DND-41 (cell line): ENCODE measurements at regions not wholly inside any gene's neighbourhood (a gene's known extent, or its start where the extent isn't known, plus 50 kb on each side); places are given as distances from the start of the nearest gene placed in this dataset.
"Not testable (repeated sequence)": the region's sequence is repeated elsewhere in the genome, so short reads cannot be mapped to it uniquely, and the experiment has no call there.

ENCODE experiments used
- ATAC-seq: fragments of 200-7000 bp; cut with Tn5 transposase; 3 replicates; pipeline ENCODE4 v1.9.1; 2021; ENCODE audit warnings: low read depth; ENCODE audit not compliant: insufficient read depth
- DNase-seq: peaks from one replicate; pipeline ENCODE4 v3.0.0-alpha.2; 2020
- H2AFZ ChIP-seq: 2 replicates; pipeline ENCODE4 v1.6.0; 2012; ENCODE audit warnings: low read depth, low read length
- H3K27ac ChIP-seq: 2 replicates; pipeline ENCODE4 v1.5.1; 2012; ENCODE audit warnings: low read length, inconsistent platforms
- H3K27me3 ChIP-seq: fragments of 200-600 bp; sonication (generic); 2 replicates; pipeline ENCODE4 v1.6.0; 2012; ENCODE audit warnings: low read length, mild to moderate bottlenecking, inconsistent platforms; ENCODE audit not compliant: insufficient read depth, poor library complexity
- H3K36me3 ChIP-seq: 2 replicates; pipeline ENCODE4 v1.5.1; 2012; ENCODE audit warnings: low read length, inconsistent platforms; ENCODE audit not compliant: insufficient read depth
- H3K4me1 ChIP-seq: 2 replicates; pipeline ENCODE4 v1.5.1; 2012; ENCODE audit warnings: mild to moderate bottlenecking, low read length; ENCODE audit not compliant: insufficient read depth
- H3K4me2 ChIP-seq: 2 replicates; pipeline ENCODE4 v1.6.0; 2012; ENCODE audit warnings: mild to moderate bottlenecking, moderate library complexity, low read length, inconsistent platforms; ENCODE audit not compliant: insufficient read depth
- H3K4me3 ChIP-seq, 2 experiments: fragments of 200-600 bp in 1 of 2; shearing (Covaris generic) in 1 of 2; 2 replicates each; pipeline ENCODE4 v1.5.1; 2012 to 2016; ENCODE audit warnings: inconsistent platforms in 2 of 2, low read length in 2 of 2, mild to moderate bottlenecking in 2 of 2, low read depth in 1 of 2, moderate library complexity in 1 of 2
- H3K79me2 ChIP-seq: 2 replicates; pipeline ENCODE4 v1.6.0; 2012; ENCODE audit warnings: low read length, inconsistent platforms; ENCODE audit not compliant: insufficient read depth
- H3K9ac ChIP-seq: 2 replicates; pipeline ENCODE4 v1.6.0; 2012; ENCODE audit warnings: low read depth, mild to moderate bottlenecking, inconsistent platforms, low read length, moderate library complexity
- H3K9me3 ChIP-seq: 2 replicates; pipeline ENCODE4 v1.5.1; 2012; ENCODE audit warnings: low read length, moderate library complexity, mild to moderate bottlenecking, inconsistent platforms; ENCODE audit not compliant: insufficient read depth, severe bottlenecking
- H4K20me1 ChIP-seq: 2 replicates; pipeline ENCODE4 v1.6.0; 2012; ENCODE audit warnings: low read length; ENCODE audit not compliant: insufficient read depth
- CTCF ChIP-seq: IDR thresholded peaks from 2 replicates; pipeline ENCODE4 v1.5.1; 2012; ENCODE audit warnings: borderline replicate concordance, low read length, moderate library complexity, mild to moderate bottlenecking; ENCODE audit not compliant: poor library complexity, severe bottlenecking; ENCODE audit errors: extremely low read depth
- EZH2 ChIP-seq: IDR thresholded peaks from 3 replicates; pipeline ENCODE4 v1.6.1; 2012; ENCODE audit warnings: borderline replicate concordance, low read depth, mild to moderate bottlenecking, moderate library complexity, low read length, inconsistent platforms; ENCODE audit not compliant: severe bottlenecking

GRCh38 chr7:52609511-52609910 lies 425.9 kb upstream of the POM121L12 start:
- Histone ChIP-seq H3K79me2 (no peaks in the 10 kb centered on the region), H2AFZ (no peak overlapping the region), H3K36me3 (no peaks in the 10 kb centered on the region), H3K27me3 (no peaks in the 10 kb centered on the region), H3K4me3 (no peak overlapping the region), H3K4me1 (no peaks in the 10 kb centered on the region), H3K9ac (no peak overlapping the region), H3K9me3 (no peaks in the 10 kb centered on the region), H3K4me2 (no peak overlapping the region), H4K20me1 (no peaks in the 10 kb centered on the region), H3K27ac (no peak overlapping the region)
- DNase-seq, result no peak
- TF ChIP-seq EZH2 (no peak), CTCF (no peak)
- ATAC-seq, result no peak

- H4K20me1 ChIP-seq, result no peaks in the 10 kb centered on the region
- H2AFZ ChIP-seq, result peak overlapping the region; percentile 52; the same call in 1 of the 2 replicates
- H3K27me3 ChIP-seq, result no peaks in the 10 kb centered on the region
- no peak overlapping the region for H3K4me3 ChIP-seq
- no peaks in the 10 kb centered on the region for H3K79me2 ChIP-seq
- ATAC-seq (no peak), DNase-seq (no peak)
- no peak overlapping the region for H3K9ac ChIP-seq
- no peak overlapping the region for H3K27ac ChIP-seq
- no peaks in the 10 kb centered on the region for H3K36me3 ChIP-seq
- no peak overlapping the region for H3K4me2 ChIP-seq
- TF ChIP-seq EZH2 (no peak), CTCF (peak; percentile 19)
- no peaks in the 10 kb centered on the region for H3K4me1 ChIP-seq
- H3K9me3 ChIP-seq, result no peaks in the 10 kb centered on the region
Observed at GRCh38 chr7:52592698-52593097, 442.7 kb upstream of the POM121L12 start.

GRCh38 chr7:52586704-52587103 lies 448.7 kb upstream of the POM121L12 start:
- Histone ChIP-seq H3K9ac (no peak overlapping the region), H3K36me3 (no peaks in the 10 kb centered on the region), H3K27ac (no peak overlapping the region), H3K4me2 (no peak overlapping the region), H2AFZ (no peak overlapping the region), H4K20me1 (no peaks in the 10 kb centered on the region), H3K9me3 (no peaks in the 10 kb centered on the region), H3K4me1 (no peaks in the 10 kb centered on the region), H3K4me3 (no peak overlapping the region), H3K27me3 (no peaks in the 10 kb centered on the region), H3K79me2 (no peaks in the 10 kb centered on the region)
- DNase-seq (no peak), ATAC-seq (no peak)
- TF ChIP-seq CTCF (no peak), EZH2 (no peak)

GRCh38 chr7:52584041-52584440 lies 451.4 kb upstream of the POM121L12 start:
- ATAC-seq, result no peak
- Histone ChIP-seq H3K27me3 (no peaks in the 10 kb centered on the region), H3K4me3 (no peak overlapping the region), H3K9ac (no peak overlapping the region), H4K20me1 (no peaks in the 10 kb centered on the region), H3K4me1 (no peaks in the 10 kb centered on the region), H3K36me3 (no peaks in the 10 kb centered on the region), H3K9me3 (no peaks in the 10 kb centered on the region), H2AFZ (no peak overlapping the region), H3K79me2 (no peaks in the 10 kb centered on the region), H3K27ac (no peak overlapping the region), H3K4me2 (no peak overlapping the region)
- no peak for TF ChIP-seq EZH2
- TF ChIP-seq CTCF, result no peak
- no peak for DNase-seq

- not testable (repeated sequence) for H3K79me2 ChIP-seq, H3K36me3 ChIP-seq, H3K9ac ChIP-seq, H2AFZ ChIP-seq, H3K4me2 ChIP-seq, H3K4me1 ChIP-seq, H3K27ac ChIP-seq, H3K27me3 ChIP-seq, ATAC-seq, DNase-seq, H4K20me1 ChIP-seq, H3K4me3 ChIP-seq, H3K9me3 ChIP-seq
Observed at GRCh38 chr7:52573141-52573540, 462.3 kb upstream of the POM121L12 start.
